Stimulated activated CD8-positive, alpha-beta memory T cell treated with anti-CD3 and anti-CD28 coated beads, Interleukin-12 subunit alpha, Interleukin-12 subunit beta, amount 100 ng/mL, for 4 hours (primary cell): ENCODE measurements at regions not wholly inside any gene's neighbourhood (a gene's known extent, or its start where the extent isn't known, plus 50 kb on each side); places are given as distances from the start of the nearest gene placed in this dataset.

Source experiments
- DNase-seq: peaks from one replicate; pipeline ENCODE4 v3.0.0-alpha.2; 2020; ENCODE audit warnings: low read depth

DNA sequence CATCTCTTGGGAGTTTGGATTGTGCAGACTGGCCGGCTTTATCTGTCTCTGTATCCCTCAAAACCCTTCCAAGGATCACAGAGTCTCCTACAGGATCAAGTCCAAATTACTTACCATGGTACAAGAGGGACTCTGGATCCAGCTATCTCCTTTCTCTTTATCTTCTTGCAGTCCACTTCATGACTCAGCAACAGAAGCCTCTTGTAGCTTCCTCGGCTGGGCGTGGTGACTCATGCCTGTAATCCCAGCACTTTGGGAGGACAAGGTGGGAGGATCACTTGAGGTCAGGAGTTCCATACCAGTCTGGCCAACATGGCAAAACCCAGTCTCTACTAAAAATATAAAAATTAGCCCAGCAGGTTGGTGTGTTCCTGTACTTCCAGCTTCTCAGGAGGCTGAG is 189.7 kb downstream of the BCAT1 start:
- no peak for DNase-seq

GRCh38 chr12:24756479-24757024 is 192.3 kb downstream of the BCAT1 start:
- DNase-seq = no peak

GRCh38 chr12:24754690-24755638 is 193.9 kb downstream of the BCAT1 start:
- DNase-seq = no peak

- DNase-seq = no peak
Measured at GRCh38 chr12:24752763-24753462, 196.0 kb downstream of the BCAT1 start.

DNA sequence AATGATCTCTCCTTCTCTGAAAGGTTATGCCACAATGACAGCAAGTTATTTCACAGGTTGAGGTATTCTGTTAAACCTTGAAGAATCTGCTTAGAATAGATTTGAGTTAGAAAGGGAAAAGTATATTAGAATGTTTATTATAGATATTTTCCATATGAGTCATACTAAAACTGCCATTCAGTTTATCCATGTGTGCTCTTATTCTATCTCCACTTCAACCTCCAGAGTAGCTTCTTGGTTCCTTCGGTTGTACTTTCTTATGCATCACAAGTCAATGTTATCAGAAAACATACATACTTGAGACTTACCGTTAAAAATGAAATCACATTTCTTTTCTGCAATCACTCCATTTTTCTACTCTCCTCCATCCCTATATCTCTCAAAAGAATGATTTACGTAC is 197.7 kb downstream of the BCAT1 start:
- DNase-seq = no peak

DNA sequence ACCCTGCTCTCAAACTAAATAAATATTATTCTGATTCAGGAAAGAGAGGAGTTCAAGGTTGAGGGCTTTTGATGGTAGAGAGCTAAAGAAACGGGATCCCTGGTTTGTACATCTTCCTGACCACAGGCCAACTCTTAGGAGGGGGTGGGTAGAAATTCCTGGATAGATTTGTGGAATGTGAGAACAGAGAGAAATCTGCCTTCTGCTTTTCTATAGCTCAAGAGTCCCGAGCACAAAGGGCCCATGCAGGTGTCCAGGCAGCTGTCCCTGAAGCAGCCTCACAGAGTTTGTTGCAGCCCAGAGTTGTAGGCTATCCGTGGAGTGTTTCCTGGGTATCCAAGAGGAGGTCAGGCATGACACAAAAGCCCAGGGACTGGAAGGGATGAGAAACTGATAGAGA is 198.6 kb downstream of the BCAT1 start:
- no peak for DNase-seq

DNA sequence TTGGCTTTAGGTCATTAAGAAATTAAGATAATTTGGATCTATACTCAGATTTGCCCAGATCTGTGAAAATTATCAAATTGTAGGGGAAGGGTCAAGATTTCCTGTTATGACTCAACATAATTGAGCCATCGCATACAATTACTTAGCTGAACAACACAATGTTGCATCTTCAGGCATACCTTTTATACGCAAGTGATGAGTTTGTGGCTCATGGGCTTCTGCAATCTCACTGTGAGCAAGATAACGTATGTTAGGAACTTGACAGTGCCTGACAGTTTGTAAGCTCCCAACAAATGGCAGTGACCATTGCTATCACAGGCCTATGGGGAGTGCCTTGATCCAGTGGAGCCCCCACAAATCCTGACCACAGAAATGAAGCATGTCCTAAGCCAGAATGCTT is 199.7 kb downstream of the BCAT1 start:
- DNase-seq = no peak

GRCh38 chr12:24748326-24748725 is 200.6 kb downstream of the BCAT1 start:
- no peak for DNase-seq

DNA sequence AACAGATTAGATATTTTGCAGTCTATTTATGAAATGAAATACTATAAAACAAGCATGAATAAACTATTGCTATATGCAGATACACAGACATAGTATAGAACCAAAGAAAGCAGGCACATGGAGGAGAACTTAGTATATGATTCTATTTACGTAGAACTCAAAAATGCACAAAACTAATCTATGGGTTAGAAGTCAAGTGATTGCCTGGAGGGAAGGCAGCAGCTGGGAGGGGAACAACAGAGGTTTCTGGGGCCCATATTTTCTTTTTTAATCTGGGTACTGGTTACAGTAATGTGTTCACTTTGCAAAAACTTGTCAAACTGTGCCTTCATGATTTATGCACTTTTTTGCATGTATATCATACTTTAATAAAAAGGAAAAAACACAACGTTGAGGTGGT is 202.0 kb downstream of the BCAT1 start:
- no peak for DNase-seq

- no peak for DNase-seq
Measured at GRCh38 chr12:24746006-24746671, 202.8 kb downstream of the BCAT1 start.

GRCh38 chr12:24743941-24744793 is 204.7 kb downstream of the BCAT1 start:
- no peak for DNase-seq

GRCh38 chr12:24742378-24742777 is 206.5 kb downstream of the BCAT1 start:
- DNase-seq = no peak

- DNase-seq = no peak
Measured at GRCh38 chr12:24741216-24741615, 207.7 kb downstream of the BCAT1 start.

DNA sequence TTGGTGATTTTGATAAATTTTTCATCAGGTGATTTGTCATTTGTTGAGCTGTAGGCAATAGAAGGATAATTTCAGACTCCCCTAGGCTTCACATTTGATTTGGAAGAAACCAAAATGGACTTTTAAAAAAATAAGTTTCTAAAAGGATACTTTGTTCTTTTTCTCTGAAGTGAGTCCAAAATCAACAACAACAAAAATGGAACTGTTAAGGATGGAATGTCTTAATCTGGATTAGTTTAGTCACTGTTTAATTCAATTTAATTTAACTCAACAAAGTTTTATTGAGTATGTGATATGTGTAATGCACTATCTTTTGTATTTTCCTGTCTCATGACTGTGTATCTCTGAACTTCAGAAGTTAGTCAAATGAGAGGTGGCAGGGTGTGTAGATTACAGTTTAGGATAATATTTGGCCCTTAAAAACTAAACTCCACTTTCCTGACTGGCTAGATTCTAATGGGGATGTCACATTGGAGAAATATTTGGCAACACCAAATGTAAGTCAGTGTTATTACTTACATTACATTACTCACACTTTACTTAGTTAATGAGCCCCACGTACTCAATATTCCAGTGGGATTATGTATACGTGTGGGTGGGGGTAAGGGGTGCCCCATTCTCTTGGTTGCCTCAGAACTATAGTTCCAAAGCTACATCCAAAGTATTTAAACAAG is 209.7 kb downstream of the BCAT1 start:
- DNase-seq = no peak

DNA sequence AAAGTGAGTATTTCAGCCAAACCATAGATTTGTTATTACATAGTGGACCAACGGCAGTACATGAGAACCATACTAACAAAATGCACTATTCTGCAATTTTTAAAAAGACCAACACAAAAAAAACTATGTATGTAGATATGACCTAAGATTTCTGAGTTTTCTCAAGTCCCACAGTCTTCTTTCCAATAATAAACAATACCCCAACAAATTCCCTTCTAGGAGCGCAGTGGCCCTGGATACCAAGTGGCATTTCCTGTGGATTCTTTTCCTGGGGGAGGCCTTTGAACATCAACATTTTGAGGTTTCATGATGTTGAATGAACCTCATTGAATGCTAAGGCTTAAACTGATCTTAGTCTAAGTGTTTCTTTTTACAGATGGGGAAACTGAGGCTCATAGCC is 210.5 kb downstream of the BCAT1 start:
- DNase-seq = no peak

DNA sequence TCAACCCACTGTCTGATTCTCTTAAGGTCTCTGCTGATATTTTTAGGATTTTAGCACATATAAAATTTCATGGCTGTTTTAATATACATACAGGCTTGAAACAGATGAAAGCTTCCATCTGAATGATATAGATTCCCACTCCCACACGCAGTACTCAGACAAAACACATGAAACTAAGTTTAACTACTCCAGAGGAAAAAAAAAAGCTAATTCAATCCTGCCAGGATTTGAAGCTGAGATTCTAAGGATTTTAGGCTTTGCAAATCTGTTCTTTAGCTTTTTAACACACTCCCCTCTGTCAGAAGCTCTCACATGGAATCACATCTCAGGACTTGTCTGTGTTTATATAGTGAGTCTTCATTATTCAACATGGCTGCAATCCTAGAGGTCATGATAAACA is 217.3 kb downstream of the BCAT1 start:
- no peak for DNase-seq

GRCh38 chr12:24730489-24730896 is 218.4 kb downstream of the BCAT1 start:
- no peak for DNase-seq

DNA sequence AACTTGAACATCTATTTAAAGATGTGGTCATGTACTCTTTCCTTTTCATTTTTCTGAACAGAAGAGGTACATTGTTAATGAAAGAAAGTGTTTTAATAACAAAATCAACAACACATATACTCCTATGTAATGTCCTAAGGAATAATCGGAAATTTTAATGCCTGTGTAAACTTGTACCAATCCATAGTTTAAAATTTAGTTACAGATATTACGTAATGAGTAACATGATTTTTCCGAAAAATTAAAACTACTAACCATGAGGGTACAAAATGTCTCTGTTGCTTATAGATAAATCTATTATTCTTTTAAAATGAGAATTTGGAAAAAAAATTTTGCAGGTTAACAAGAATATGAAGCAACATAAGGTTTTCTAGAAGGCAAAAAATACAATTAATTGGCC is 220.1 kb downstream of the BCAT1 start:
- DNase-seq = no peak

- DNase-seq = no peak
Measured at GRCh38 chr12:24728366-24728765, 220.5 kb downstream of the BCAT1 start.

DNA sequence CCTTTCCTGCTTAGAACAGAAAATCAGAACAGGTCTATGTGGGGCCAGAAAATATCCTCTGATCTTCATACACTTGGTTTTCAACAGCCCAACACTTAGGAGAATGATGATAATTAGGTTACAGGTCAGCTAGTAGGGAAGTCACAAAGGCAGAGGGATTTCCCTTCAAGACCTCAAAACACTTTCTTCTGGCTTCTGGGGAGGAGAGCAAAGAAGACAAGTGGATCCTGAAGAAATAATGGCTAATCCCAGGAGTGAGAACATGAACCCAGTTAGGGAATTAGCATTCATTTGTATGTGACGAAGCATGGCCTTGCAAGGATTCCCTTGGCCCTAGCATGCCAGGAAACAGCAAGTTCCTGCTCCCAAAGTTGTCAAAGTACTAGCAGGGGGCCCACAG is 223.3 kb downstream of the BCAT1 start:
- no peak for DNase-seq

DNA sequence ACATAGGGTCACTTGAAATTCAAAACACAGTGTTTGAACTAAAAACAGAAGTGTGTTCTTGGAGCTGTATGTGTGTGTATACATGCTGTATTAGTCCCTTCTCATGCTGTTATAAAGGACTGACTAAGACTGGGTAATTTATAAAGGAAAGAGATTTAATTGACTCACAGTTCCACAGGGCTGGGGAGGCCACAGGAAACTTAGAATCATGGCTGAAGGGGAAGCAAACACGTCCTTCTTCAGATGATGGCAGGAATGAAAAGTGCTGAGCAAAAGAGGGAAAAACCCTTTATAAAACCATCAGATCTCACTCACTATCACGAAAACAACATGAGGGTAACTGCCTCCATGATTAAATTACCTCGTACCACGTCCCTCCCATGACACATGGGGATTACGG is 224.1 kb downstream of the BCAT1 start:
- no peak for DNase-seq
